Sciatic nerve (tissue), 2 donors: ENCODE measurements at regions not wholly inside any gene's neighbourhood (a gene's known extent, or its start where the extent isn't known, plus 50 kb on each side); places are given as distances from the start of the nearest gene placed in this dataset.

Experiments
- ATAC-seq: fragments of 200-7000 bp; cut with Tn5 transposase; one replicate; pipeline ENCODE4 v1.9.1; 2020; ENCODE audit warnings: mild to moderate bottlenecking, moderate library complexity
- DNase-seq: peaks from one replicate; pipeline ENCODE4 v3.0.0-alpha.2; 2020; ENCODE audit warnings: low spot score
- intact Hi-C: fragments of 100-400 bp; cut with DNase I; formaldehyde crosslinking; loops from one replicate; pipeline ENCODE4 v1.14.2; 2022
- donor health status: DM: no; HTN: no; CAD: no.
- donor health status: DM: no; HTN: no; CAD: no.

DNA sequence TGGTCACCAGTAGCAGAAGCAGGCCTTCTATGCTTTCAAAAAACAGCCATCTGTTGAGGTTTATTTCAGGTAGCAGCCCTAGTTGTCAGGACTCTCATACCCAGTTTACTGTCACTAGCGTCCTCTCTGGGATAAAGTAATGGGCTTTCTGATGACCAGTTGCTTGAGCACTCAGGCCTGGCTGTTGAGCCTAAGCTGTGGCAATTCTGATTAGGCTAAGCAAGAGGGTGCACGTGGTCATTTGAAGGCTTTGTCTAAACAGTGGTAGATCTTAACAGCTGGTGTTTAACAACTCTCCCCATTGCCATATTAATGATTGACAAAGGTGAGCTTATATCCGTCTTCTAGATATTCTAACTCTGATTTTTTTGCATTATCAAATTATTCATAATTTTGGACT lies 132.9 kb upstream of the TMCO5A start:
- intact Hi-C loops, result no loop called here
- ATAC-seq, result no peak

DNA sequence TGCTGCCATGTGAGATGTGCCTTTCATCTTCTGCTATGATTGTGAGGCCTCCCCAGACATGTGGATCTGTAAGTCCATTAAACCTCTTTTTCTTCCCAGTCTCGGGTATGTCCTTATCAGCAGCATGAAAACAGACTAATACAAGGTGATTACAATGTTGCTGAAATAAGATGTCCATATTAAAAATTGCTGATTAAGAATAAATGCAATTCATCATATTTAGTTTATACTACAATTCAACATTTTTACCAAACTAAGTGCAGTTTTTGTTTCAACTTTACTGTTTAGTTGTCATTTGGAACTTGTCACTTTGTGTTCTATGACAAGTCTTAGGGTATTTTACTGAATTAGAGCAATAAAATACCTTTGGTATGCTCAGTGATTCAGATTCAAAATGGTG lies 127.6 kb upstream of the TMCO5A start:
- ATAC-seq, result no peak
- intact Hi-C loops, result no loop called here
- no peak for DNase-seq

More for the DNA sequence above, 132.9 kb upstream of the TMCO5A start:
- DNase-seq, result no peak

GRCh38 chr15:37810381-37810780 lies 124.1 kb upstream of the TMCO5A start:
- no peak for ATAC-seq
- intact Hi-C loops, result no loop called here
- DNase-seq, result no peak

DNA sequence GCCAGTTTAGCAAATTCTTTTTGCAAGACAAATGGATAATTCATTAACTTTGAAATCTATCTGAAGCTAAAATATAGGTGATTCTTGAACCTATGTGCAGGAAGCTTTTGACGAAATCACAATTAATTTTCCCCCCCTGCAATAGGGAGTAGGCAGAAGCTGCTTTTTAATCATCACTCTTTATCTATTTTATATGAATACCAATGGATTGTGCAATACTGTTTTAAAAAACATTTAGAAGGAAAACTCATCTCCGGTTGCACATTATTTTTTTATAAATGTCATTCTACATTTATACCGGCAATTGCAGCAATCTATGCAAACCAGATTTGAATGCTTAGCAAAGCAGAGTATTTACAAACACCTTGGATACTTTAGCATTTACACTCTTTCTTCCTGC lies 121.1 kb upstream of the TMCO5A start:
- DNase-seq (no peak), ATAC-seq (no peak)
- intact Hi-C loops, result no loop called here

GRCh38 chr15:37814847-37815515 lies 119.5 kb upstream of the TMCO5A start:
- ATAC-seq (no peak), DNase-seq (no peak)
- intact Hi-C loops, result no loop called here

- ATAC-seq, result no peak
- intact Hi-C loops, result no loop called here
- no peak for DNase-seq
Measured at GRCh38 chr15:37818152-37818677, 116.2 kb upstream of the TMCO5A start.

DNA sequence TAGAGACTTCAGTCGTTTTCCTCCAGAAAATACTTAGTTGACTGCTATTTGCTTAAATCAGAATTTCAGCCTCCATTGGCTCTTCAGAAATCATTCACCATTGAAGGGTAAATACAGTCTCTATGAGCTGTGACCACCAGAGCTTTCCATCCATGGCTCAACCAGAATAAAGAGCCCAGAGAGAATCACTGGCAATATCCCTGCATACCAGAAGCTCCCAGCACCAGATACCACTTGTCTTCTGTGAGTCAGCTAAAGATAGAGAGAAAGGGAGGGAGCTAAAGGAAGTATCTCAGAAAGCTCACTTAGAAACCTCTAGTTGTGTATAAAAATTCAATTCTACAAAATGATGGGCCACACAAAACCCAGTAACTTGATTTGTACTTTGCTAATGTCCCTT lies 115.2 kb upstream of the TMCO5A start:
- intact Hi-C loops, result no loop called here
- ATAC-seq, result no peak
- DNase-seq, result no peak

DNA sequence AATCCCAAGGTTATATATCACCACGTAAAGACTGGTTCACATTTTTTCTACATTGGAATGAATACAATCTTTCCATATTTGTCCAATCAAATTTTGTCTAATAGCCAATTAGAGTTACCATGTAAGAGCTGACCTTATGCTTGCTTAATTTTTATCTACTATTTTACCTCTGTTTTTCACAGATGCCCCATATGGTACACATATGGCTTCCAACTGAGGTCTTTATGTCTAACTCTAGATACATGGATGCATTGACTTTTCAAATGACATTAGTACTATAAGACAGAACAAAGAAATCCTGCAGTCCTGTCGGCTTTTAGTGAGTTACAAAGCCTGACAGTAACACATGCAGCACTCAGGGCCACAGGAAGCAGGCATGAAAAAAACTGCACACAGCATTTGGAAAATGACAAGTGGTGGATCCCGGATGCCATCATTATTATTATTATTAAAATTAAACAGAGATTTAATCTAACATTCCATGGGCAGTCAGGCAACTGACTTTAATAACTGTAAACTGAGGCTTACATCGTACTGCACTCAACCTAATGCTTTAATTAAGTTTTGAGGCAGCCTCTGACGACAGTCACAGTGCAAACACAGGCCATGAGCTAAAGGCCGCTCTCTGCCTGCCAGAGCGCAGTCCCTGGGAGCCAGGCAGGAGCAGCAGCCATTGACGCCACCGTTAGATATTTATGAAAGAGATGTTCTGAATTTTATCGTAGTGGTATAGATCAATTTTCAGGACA lies 113.9 kb upstream of the TMCO5A start:
- intact Hi-C loops, result no loop called here
- no peak for DNase-seq
- ATAC-seq, result no peak

DNA sequence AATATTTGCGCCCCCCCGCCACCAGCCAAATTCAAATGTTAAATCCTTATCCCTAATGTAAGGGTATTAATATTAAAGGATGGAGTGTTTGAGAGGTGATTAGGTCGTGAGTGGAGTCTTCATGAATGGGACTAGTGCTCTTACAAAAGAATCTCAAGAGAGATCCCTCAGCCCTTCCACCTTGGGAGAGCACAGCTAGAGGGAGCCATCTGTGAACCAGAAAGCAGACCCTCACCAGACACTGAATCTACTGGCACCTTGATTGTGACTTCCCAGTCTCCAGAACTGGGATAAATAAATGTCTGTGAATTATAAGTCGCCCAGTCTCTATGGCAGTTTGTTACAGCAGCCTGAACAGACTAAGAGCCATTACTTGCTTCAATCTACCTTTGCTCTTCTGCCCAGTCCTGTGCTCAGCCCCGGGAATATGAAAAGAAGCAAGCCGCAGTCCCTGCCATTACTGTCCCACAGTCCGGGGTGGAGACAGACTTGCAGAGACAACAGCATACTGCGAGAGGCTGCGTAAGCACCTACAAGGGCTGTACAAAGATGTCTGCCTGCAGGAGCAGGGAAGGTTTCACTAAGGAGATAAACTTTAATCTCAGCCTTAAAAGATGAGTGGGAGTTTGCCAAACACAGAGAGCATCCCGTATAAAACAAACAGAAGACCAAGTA lies 110.7 kb upstream of the TMCO5A start:
- no peak for ATAC-seq
- intact Hi-C loops, result no loop called here

GRCh38 chr15:37824717-37825382 lies 109.6 kb upstream of the TMCO5A start:
- intact Hi-C loops, result no loop called here
- DNase-seq (no peak), ATAC-seq (no peak)

More for the DNA sequence above, 110.7 kb upstream of the TMCO5A start:
- no peak for DNase-seq

- ATAC-seq (no peak), DNase-seq (no peak)
- intact Hi-C loops, result no loop called here
Measured at GRCh38 chr15:37837276-37837675, 97.2 kb upstream of the TMCO5A start.

- intact Hi-C loops, result no loop called here
Measured at GRCh38 chr15:37847776-37848175, 86.7 kb upstream of the TMCO5A start.

DNA sequence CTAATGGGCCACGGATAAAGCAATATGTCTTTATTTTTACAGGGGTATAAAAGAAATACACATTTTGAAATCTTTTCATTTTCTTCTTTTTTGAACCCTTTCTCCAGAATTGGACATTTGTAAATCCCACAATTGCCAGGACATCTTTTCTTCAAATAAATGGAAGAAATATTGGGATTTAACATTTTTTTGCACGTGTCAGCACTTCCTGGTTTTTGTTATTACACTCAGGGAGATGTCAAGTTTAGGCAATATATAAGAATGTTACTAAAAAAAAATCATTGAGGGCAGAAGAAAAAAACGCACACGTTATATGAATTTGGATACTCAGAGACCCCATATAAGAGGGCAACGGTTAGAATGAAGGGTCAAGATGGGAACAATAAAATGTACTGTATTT lies 78.3 kb upstream of the TMCO5A start:
- DNase-seq, result no peak
- intact Hi-C loops, result no loop called here
- no peak for ATAC-seq

More at GRCh38 chr15:37847776-37848175, 86.7 kb upstream of the TMCO5A start:
- DNase-seq, result no peak
- no peak for ATAC-seq

GRCh38 chr15:37860896-37861295 lies 73.5 kb upstream of the TMCO5A start:
- no peak for DNase-seq
- ATAC-seq, result no peak
- intact Hi-C loops, result no loop called here

DNA sequence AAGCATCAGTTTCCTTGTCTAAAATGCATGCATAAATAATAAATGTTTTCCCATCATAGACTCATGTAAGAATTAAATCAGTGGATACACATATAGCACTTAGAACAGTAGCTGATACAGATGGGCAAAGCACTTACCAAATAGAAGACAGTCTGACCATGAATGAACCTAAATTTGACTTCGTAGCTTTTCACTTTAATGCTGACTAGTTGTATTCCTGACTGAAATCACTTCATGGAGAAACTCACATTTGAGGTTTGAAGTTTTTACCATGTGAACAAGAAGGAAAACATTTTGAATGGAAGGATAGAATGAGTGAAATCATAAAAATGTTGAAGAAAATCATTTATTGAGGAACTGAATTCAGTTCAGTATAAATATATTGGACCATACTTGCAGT lies 68.8 kb upstream of the TMCO5A start:
- intact Hi-C loops, result no loop called here
- ATAC-seq (no peak), DNase-seq (no peak)

- intact Hi-C loops, result no loop called here
- no peak for ATAC-seq
- no peak for DNase-seq
Measured at GRCh38 chr15:37870711-37871110, 63.7 kb upstream of the TMCO5A start.

- intact Hi-C loops, result no loop called here
- ATAC-seq (no peak), DNase-seq (no peak)
Measured at GRCh38 chr15:37872661-37873060, 61.8 kb upstream of the TMCO5A start.

DNA sequence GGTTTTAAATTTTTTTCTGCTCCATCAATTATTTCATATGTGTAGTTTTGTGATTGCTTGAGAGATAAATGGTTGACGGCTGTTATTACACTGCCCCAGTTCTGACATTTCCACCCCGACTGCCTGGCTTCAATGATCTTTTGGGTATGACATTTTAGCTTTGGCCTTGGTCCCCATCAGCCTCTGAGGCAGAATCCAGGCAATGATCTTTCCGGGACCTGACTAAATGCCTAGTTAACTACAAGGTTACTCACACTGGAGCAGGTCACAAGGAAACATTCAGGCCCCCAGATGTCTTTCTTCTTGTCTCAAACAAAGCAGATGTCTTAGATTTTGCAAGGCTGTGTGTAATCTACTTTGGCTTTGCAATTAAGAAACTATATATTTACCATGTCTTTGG lies 61.1 kb upstream of the TMCO5A start:
- no peak for ATAC-seq
- intact Hi-C loops, result no loop called here
- DNase-seq, result no peak

GRCh38 chr15:37876900-37877299 lies 57.5 kb upstream of the TMCO5A start:
- no peak for ATAC-seq
- no peak for DNase-seq
- intact Hi-C loops, result no loop called here
